WTC11 (cell line): ENCODE measurements at regions not wholly inside any gene's neighbourhood (a gene's known extent, or its start where the extent isn't known, plus 50 kb on each side); places are given as distances from the start of the nearest gene placed in this dataset.

ENCODE experiments used
- ATF2 ChIP-seq: sonication (generic); formaldehyde crosslinking; IDR thresholded peaks from 2 replicates; pipeline ENCODE4 v1.8.1; 2022; ENCODE audit warnings: low read depth, missing genetic modification reagents, borderline replicate concordance
- CREB1 ChIP-seq: sonication (generic); formaldehyde crosslinking; IDR thresholded peaks from 2 replicates; pipeline ENCODE4 v1.8.0; 2023; ENCODE audit warnings: mild to moderate bottlenecking, missing genetic modification reagents
- CTCF ChIP-seq: fragments of 200-600 bp; IDR thresholded peaks from 2 replicates; pipeline ENCODE4 v1.8.0; 2022; ENCODE audit warnings: antibody characterized with exemption
- ETV6 ChIP-seq: sonication (generic); formaldehyde crosslinking; IDR thresholded peaks from 2 replicates; pipeline ENCODE4 v1.8.1; 2022; ENCODE audit warnings: mild to moderate bottlenecking, missing genetic modification reagents
- HMGXB4 ChIP-seq: sonication (generic); formaldehyde crosslinking; IDR thresholded peaks from 2 replicates; pipeline ENCODE4 v1.8.1; 2023; ENCODE audit warnings: mild to moderate bottlenecking, moderate library complexity, missing genetic modification reagents
- NFYB ChIP-seq: sonication (generic); formaldehyde crosslinking; conservative IDR thresholded peaks from 2 replicates; pipeline ENCODE4 v1.8.0; 2022; ENCODE audit warnings: low read depth, missing genetic modification reagents
- PRDM15 ChIP-seq: sonication (generic); formaldehyde crosslinking; IDR thresholded peaks from 2 replicates; pipeline ENCODE4 v1.8.0; 2022; ENCODE audit warnings: missing genetic modification reagents
- PREB ChIP-seq: sonication (generic); formaldehyde crosslinking; IDR thresholded peaks from 2 replicates; pipeline ENCODE4 v1.8.1; 2022; ENCODE audit warnings: mild to moderate bottlenecking, missing genetic modification reagents, moderate library complexity, borderline replicate concordance
- SMAD3 ChIP-seq: sonication (generic); formaldehyde crosslinking; IDR thresholded peaks from 2 replicates; pipeline ENCODE4 v1.8.0; 2022; ENCODE audit warnings: missing genetic modification reagents, mild to moderate bottlenecking, borderline replicate concordance
- TCF7 ChIP-seq: sonication (generic); formaldehyde crosslinking; IDR thresholded peaks from 2 replicates; pipeline ENCODE4 v1.8.0; 2022; ENCODE audit warnings: mild to moderate bottlenecking, low read depth, missing genetic modification reagents, moderate library complexity
- USF1 ChIP-seq: sonication (generic); formaldehyde crosslinking; IDR thresholded peaks from 2 replicates; pipeline ENCODE4 v1.8.0; 2022; ENCODE audit warnings: mild to moderate bottlenecking, missing genetic modification reagents
- USF2 ChIP-seq: sonication (generic); formaldehyde crosslinking; IDR thresholded peaks from 2 replicates; pipeline ENCODE4 v1.8.1; 2023; ENCODE audit warnings: mild to moderate bottlenecking, missing genetic modification reagents, moderate library complexity
- ZNF263 ChIP-seq: sonication (generic); formaldehyde crosslinking; IDR thresholded peaks from 2 replicates; pipeline ENCODE4 v1.8.1; 2022; ENCODE audit warnings: low read depth, mild to moderate bottlenecking, moderate library complexity, missing genetic modification reagents

- TF ChIP-seq CTCF: no peak
- TF ChIP-seq TCF7 (CRISPR knock-in tag): no peak
- no peak for TF ChIP-seq ATF2 (CRISPR knock-in tag)
- no peak for TF ChIP-seq ZNF263 (CRISPR knock-in tag)
- TF ChIP-seq USF2 (CRISPR knock-in tag): no peak
- TF ChIP-seq SMAD3 (CRISPR knock-in tag): no peak
- TF ChIP-seq PRDM15 (CRISPR knock-in tag): no peak
- TF ChIP-seq USF1 (CRISPR knock-in tag): no peak
- no peak for TF ChIP-seq NFYB
- no peak for TF ChIP-seq HMGXB4
- no peak for TF ChIP-seq ETV6
- no peak for TF ChIP-seq CREB1 (CRISPR knock-in tag)
- no peak for TF ChIP-seq PREB (CRISPR knock-in tag)
Observed at GRCh38 chr5:57549566-57549965, 67.0 kb upstream of the ACTBL2 start.
